Stomach (tissue), 4 donors: ENCODE measurements at regions not wholly inside any gene's neighbourhood (a gene's known extent, or its start where the extent isn't known, plus 50 kb on each side); places are given as distances from the start of the nearest gene placed in this dataset.

Experiments used
- POLR2A ChIP-seq, 4 donors: fragments of 450-650 bp; IDR thresholded peaks; one replicate each; pipeline ENCODE4 v1.6.1; 2016; ENCODE audit warnings: antibody characterized with exemption in 4 of 4, control low read depth in 2 of 4, mild to moderate bottlenecking in 1 of 4, moderate library complexity in 1 of 4
- POLR2AphosphoS5 ChIP-seq, 3 donors: sonication (generic); formaldehyde crosslinking; IDR thresholded peaks; one replicate each; pipeline ENCODE4 v1.6.1; 2016; ENCODE audit warnings: antibody characterized with exemption in 3 of 3
- TF ChIP-seq, protein P1 (sequence below), 7 experiments: fragments of 450-650 bp in 4 of 7; fragments of 200-600 bp in 3 of 7; sonication (generic) in 3 of 7; IDR thresholded peaks; one replicate each; pipeline ENCODE4 v1.5.1; 2016 to 2019; ENCODE audit warnings: antibody characterized with exemption in 7 of 7, control low read depth in 2 of 7, mild to moderate bottlenecking in 1 of 7

DNA sequence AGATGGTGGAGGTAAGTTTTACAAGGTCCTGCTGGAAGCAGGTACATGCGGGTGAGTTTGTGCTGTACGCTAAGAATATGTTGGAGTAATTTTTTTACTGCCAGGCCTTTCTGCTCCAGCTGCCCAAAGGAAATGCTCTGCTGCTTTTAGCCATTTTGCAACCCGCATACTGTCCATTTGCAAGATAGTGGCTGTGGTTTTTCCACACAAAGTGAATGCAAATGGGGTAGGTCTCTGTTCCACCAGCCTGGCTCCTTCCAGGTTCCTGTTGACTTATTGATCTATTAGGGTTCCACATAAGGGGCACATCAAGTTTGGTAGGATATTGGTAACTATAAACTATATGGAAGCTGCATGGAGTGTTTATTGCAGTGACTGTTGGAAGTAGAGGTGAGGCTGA, 227.1 kb downstream of the SI start:
- TF ChIP-seq POLR2AphosphoS5 (IDR thresholded peaks at IDR 0.05) (no peak), POLR2A (IDR thresholded peaks at IDR 0.05) (no peak)
- TF ChIP-seq, protein P1, sequence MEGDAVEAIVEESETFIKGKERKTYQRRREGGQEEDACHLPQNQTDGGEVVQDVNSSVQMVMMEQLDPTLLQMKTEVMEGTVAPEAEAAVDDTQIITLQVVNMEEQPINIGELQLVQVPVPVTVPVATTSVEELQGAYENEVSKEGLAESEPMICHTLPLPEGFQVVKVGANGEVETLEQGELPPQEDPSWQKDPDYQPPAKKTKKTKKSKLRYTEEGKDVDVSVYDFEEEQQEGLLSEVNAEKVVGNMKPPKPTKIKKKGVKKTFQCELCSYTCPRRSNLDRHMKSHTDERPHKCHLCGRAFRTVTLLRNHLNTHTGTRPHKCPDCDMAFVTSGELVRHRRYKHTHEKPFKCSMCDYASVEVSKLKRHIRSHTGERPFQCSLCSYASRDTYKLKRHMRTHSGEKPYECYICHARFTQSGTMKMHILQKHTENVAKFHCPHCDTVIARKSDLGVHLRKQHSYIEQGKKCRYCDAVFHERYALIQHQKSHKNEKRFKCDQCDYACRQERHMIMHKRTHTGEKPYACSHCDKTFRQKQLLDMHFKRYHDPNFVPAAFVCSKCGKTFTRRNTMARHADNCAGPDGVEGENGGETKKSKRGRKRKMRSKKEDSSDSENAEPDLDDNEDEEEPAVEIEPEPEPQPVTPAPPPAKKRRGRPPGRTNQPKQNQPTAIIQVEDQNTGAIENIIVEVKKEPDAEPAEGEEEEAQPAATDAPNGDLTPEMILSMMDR (IDR thresholded peaks at IDR 0.05): no peak
